A673 (cell line): ENCODE measurements at regions not wholly inside any gene's neighbourhood (a gene's known extent, or its start where the extent isn't known, plus 50 kb on each side); places are given as distances from the start of the nearest gene placed in this dataset.

ENCODE experiments used
- BruUV-seq: library from RNA; stranded (reverse); fragments of 400-500 nt; replicated peaks from 2 replicates; lab custom pipeline; 2021; lab: Mats Ljungman, UMichigan
- CTCF ChIA-PET: fragments of 300-600 bp; sonication (Branson Sonifier 250); formaldehyde crosslinking; loops from one replicate; lab custom pipeline; 2022; ENCODE audit warnings: antibody characterized with exemption; lab: Charles Lee
- POLR2A ChIA-PET: fragments of 300-600 bp; sonication (Branson Sonifier 250); formaldehyde crosslinking; loops from one replicate; lab custom pipeline; 2022; ENCODE audit warnings: antibody characterized with exemption; ENCODE audit not compliant: low non-redundant PET; lab: Charles Lee
- DNase-seq: peaks from one replicate; pipeline ENCODE4 v3.0.0-alpha.2; 2015; ENCODE audit warnings: low spot score
- H3K27ac ChIP-seq: fragments of 200-600 bp; sonication (generic); 2 replicates; pipeline ENCODE4 v1.5.1; 2016; ENCODE audit warnings: mixed run types, low read depth, mild to moderate bottlenecking, mixed read lengths, antibody characterized with exemption, low read length; ENCODE audit not compliant: poor library complexity, severe bottlenecking
- H3K27me3 ChIP-seq: fragments of 200-600 bp; sonication (generic); replicated peaks from 2 replicates; pipeline ENCODE4 v1.6.1; 2017; ENCODE audit warnings: mixed run types, low read depth, mild to moderate bottlenecking, mixed read lengths, antibody characterized with exemption, low read length; ENCODE audit not compliant: insufficient read depth, poor library complexity
- H3K36me3 ChIP-seq: fragments of 200-600 bp; sonication (generic); 2 replicates; pipeline ENCODE4 v1.6.1; 2016; ENCODE audit warnings: mixed run types, mild to moderate bottlenecking, mixed read lengths, antibody characterized with exemption, low read length; ENCODE audit not compliant: insufficient read depth, poor library complexity, severe bottlenecking
- H3K4me1 ChIP-seq: fragments of 200-600 bp; sonication (generic); 2 replicates; pipeline ENCODE4 v1.6.1; 2017; ENCODE audit warnings: mixed run types, mild to moderate bottlenecking, mixed read lengths, antibody characterized with exemption, low read length; ENCODE audit not compliant: insufficient read depth, poor library complexity, severe bottlenecking
- H3K4me3 ChIP-seq: fragments of 200-600 bp; sonication (generic); 2 replicates; pipeline ENCODE4 v1.5.1; 2016; ENCODE audit warnings: low read depth, mixed run types, mild to moderate bottlenecking, mixed read lengths, low read length; ENCODE audit not compliant: poor library complexity, severe bottlenecking
- H3K9me3 ChIP-seq: fragments of 200-600 bp; sonication (generic); 2 replicates; pipeline ENCODE4 v1.6.1; 2016; ENCODE audit warnings: mixed run types, low read depth, mild to moderate bottlenecking, mixed read lengths, antibody characterized with exemption, low read length; ENCODE audit not compliant: poor library complexity, severe bottlenecking
- EZH2 ChIP-seq: fragments of 200-600 bp; sonication (generic); IDR thresholded peaks from 2 replicates; pipeline ENCODE4 v1.6.1; 2017; ENCODE audit warnings: borderline replicate concordance, low read depth, mild to moderate bottlenecking, mixed read lengths, antibody characterized with exemption, low read length; ENCODE audit not compliant: poor library complexity, severe bottlenecking
- intact Hi-C: fragments of 100-400 bp; cut with micrococcal nuclease; formaldehyde crosslinking; loops from one replicate; pipeline ENCODE4 v1.10.0; 2022; ENCODE audit not compliant: unreplicated experiment
- TF ChIP-seq, protein P1 (sequence below): fragments of 300-800, 200-600 bp; sonication (generic); conservative IDR thresholded peaks from 2 replicates; pipeline ENCODE4 v1.5.1; 2017; ENCODE audit warnings: low read depth, mild to moderate bottlenecking, antibody characterized with exemption, low read length, moderate library complexity, mixed read lengths

DNA sequence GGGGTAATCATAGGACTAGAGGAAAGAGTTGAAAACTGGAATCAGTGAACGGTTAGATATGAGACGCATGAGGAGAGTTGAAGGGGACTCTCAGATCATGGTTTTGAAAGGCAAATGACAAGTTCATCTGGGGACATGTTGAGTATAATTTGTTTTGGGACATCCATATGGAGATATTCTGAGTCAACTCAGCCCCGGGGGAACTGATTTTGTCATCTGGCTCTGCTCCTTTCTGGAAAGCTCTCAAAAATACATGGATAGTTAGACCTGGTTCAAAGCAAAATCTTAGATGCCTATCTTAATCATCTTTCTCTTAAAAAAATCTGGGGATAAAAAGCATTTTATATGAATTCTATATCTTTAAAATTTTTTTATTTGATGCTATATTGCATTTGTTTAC, 161.2 kb downstream of the SNX18 start:
- BruUV-seq, result no TSS peak
- H3K27ac ChIP-seq, result no peak overlapping the region
- intact Hi-C loops, result no loop called here

DNA sequence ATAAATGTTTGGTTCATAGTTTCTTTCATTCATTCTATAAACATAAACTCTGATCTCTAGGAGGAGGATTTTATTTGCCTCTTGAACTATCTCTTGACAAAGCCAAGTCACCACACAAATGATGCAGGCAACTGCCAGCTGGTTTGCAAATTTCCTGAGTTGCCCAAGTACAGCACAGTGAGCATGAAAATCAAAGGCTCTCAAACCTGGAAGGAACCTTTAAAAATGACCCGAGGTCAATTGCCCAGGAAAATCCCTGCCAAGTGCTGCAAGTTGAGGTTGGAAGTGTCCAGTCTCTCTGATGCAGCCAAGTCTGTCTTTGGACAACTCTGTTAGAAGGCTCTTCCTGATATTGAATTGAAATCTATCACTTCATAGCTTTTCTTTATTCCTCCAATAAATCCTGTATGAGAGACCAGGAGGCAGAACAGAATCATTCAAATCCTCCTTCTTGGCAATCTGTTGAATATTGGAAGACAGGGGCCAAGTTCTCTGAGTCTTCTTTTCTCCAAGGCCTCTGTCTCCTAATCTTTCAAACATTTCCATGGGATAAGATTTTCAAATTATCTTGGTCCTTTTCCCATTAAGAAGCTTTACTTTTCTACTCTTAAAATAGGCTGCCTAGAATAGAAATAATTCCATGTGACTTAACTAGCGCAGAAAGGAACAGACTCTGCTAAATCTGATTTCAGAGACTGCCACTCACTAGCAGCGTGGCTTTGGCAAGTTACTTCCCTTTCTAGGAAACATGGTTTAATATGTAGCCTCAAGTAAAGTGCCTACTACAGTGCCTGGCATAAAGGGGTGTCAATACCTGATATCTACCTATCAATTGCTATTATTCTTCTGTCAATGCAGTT, 159.2 kb downstream of the SNX18 start:
- BruUV-seq, result no TSS peak
- POLR2A ChIA-PET, result no interaction called here
- Histone ChIP-seq H3K27me3 (no peaks in the 10 kb centered on the region), H3K4me1 (peaks cover 16% of the 10 kb centered on the region), H3K4me3 (no peak overlapping the region), H3K27ac (no peak overlapping the region), H3K9me3 (peaks cover 7% of the 10 kb centered on the region), H3K36me3 (no peaks in the 10 kb centered on the region)
- intact Hi-C loops, result no loop called here
- no peak for DNase-seq
- CTCF ChIA-PET, result no interaction called here
- TF ChIP-seq EZH2, result no peak
- TF ChIP-seq, protein P1, sequence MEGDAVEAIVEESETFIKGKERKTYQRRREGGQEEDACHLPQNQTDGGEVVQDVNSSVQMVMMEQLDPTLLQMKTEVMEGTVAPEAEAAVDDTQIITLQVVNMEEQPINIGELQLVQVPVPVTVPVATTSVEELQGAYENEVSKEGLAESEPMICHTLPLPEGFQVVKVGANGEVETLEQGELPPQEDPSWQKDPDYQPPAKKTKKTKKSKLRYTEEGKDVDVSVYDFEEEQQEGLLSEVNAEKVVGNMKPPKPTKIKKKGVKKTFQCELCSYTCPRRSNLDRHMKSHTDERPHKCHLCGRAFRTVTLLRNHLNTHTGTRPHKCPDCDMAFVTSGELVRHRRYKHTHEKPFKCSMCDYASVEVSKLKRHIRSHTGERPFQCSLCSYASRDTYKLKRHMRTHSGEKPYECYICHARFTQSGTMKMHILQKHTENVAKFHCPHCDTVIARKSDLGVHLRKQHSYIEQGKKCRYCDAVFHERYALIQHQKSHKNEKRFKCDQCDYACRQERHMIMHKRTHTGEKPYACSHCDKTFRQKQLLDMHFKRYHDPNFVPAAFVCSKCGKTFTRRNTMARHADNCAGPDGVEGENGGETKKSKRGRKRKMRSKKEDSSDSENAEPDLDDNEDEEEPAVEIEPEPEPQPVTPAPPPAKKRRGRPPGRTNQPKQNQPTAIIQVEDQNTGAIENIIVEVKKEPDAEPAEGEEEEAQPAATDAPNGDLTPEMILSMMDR, result no peak

More for the DNA sequence above, 161.2 kb downstream of the SNX18 start:
- Histone ChIP-seq H3K9me3 (no peaks in the 10 kb centered on the region), H3K27me3 (no peaks in the 10 kb centered on the region), H3K36me3 (no peaks in the 10 kb centered on the region), H3K4me1 (peaks cover 16% of the 10 kb centered on the region), H3K4me3 (no peak overlapping the region)
- no peak for DNase-seq
- ChIA-PET POLR2A (no interaction called here), CTCF (no interaction called here)
- TF ChIP-seq EZH2, result no peak
- TF ChIP-seq, protein P1, result no peak

DNA sequence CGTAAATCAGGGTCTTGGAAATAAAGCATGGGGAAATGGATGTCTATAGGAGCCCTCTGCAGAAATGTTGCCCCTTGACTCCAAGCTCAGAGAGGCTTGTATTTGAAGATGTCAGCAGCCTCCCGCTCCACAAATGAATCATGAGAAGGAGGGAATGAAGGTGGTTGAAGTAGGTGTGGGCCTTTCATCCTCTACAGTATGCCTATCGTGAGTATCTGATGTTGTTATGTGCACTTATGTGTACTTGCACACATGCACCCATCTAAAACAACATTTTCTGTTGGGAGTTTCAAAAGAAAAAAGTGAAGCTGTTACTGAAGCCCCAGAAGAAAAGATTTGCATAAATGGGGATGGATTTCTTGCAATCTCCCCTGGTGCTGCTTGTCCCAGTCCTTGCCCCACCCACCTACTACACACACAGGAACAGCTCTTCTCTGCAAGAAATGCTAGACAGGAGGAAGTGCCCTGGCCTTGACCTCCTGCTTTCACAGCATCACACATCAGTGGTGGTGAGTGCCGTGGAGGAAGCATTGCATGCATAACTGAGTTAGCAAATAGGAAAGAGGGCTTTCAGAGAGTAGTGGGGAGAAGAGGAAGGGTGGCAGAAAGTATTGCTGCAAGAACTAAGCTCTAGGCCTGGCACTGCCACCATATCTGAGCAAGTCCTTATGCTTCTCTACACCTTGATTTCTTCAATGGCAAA, 156.1 kb downstream of the SNX18 start:
- Histone ChIP-seq H3K27me3 (no peaks in the 10 kb centered on the region), H3K4me1 (peaks cover 22% of the 10 kb centered on the region), H3K9me3 (peaks cover 12% of the 10 kb centered on the region), H3K4me3 (no peak overlapping the region), H3K36me3 (no peaks in the 10 kb centered on the region), H3K27ac (no peak overlapping the region)
- ChIA-PET CTCF (interaction anchor here (0.5 kb wide), 1 partner anchor 318 kb away, joined by 4 read pairs; no protein-coding TSS in a partner anchor), POLR2A (no interaction called here)
- no peak for DNase-seq
- BruUV-seq, result no TSS peak
- intact Hi-C loops, result no loop called here
- TF ChIP-seq, protein P1, result no peak
- no peak for TF ChIP-seq EZH2
